Liver (tissue), 3 donors: ENCODE measurements at regions not wholly inside any gene's neighbourhood (a gene's known extent, or its start where the extent isn't known, plus 50 kb on each side); places are given as distances from the start of the nearest gene placed in this dataset.

ENCODE experiments used
- CTCF ChIP-seq: fragments of 150-350 bp; IDR thresholded peaks from 2 replicates; pipeline ENCODE4 v1.5.1; 2017; ENCODE audit warnings: improper control_type of control experiment, low read depth, low read length; ENCODE audit not compliant: missing input control
- RAD21 ChIP-seq, 2 donors: IDR thresholded peaks; 2 replicates each; pipeline ENCODE4 v1.6.1; 2016; ENCODE audit warnings: antibody characterized with exemption in 2 of 2, mild to moderate bottlenecking in 2 of 2
- REST ChIP-seq: IDR thresholded peaks from 2 replicates; pipeline ENCODE4 v1.6.1; 2016; ENCODE audit warnings: antibody characterized with exemption, mild to moderate bottlenecking
- TF ChIP-seq, protein P1 (sequence below): IDR thresholded peaks from 2 replicates; pipeline ENCODE4 v1.6.1; 2016; ENCODE audit warnings: antibody characterized with exemption
- donor health status: healthy.
- donor health status: healthy.

GRCh38 chr11:127471662-127472061, 471.1 kb upstream of the KIRREL3 start:
- no peak for TF ChIP-seq CTCF
- TF ChIP-seq RAD21 (IDR thresholded peaks at IDR 0.05), result no peak
- TF ChIP-seq REST, result no peak
- TF ChIP-seq, protein P1, sequence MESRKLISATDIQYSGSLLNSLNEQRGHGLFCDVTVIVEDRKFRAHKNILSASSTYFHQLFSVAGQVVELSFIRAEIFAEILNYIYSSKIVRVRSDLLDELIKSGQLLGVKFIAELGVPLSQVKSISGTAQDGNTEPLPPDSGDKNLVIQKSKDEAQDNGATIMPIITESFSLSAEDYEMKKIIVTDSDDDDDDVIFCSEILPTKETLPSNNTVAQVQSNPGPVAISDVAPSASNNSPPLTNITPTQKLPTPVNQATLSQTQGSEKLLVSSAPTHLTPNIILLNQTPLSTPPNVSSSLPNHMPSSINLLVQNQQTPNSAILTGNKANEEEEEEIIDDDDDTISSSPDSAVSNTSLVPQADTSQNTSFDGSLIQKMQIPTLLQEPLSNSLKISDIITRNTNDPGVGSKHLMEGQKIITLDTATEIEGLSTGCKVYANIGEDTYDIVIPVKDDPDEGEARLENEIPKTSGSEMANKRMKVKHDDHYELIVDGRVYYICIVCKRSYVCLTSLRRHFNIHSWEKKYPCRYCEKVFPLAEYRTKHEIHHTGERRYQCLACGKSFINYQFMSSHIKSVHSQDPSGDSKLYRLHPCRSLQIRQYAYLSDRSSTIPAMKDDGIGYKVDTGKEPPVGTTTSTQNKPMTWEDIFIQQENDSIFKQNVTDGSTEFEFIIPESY, result no peak
